AG09309 (cell line): ENCODE measurements at regions not wholly inside any gene's neighbourhood (a gene's known extent, or its start where the extent isn't known, plus 50 kb on each side); places are given as distances from the start of the nearest gene placed in this dataset.

Experiments
- DNase-seq: peaks from one replicate; pipeline ENCODE4 v3.0.0-alpha.2; 2010; ENCODE audit warnings: low read depth
- H3K4me3 ChIP-seq: 2 replicates; pipeline ENCODE4 v1.5.1; 2011; ENCODE audit warnings: mild to moderate bottlenecking, low read depth, low read length, moderate library complexity; ENCODE audit not compliant: control insufficient read depth
- TF ChIP-seq, protein P1 (sequence below): IDR thresholded peaks from 2 replicates; pipeline ENCODE4 v1.5.1; 2011; ENCODE audit warnings: mild to moderate bottlenecking, low read depth, low read length, inconsistent platforms; ENCODE audit not compliant: insufficient read depth, control insufficient read depth; ENCODE audit errors: missing control alignments

DNA sequence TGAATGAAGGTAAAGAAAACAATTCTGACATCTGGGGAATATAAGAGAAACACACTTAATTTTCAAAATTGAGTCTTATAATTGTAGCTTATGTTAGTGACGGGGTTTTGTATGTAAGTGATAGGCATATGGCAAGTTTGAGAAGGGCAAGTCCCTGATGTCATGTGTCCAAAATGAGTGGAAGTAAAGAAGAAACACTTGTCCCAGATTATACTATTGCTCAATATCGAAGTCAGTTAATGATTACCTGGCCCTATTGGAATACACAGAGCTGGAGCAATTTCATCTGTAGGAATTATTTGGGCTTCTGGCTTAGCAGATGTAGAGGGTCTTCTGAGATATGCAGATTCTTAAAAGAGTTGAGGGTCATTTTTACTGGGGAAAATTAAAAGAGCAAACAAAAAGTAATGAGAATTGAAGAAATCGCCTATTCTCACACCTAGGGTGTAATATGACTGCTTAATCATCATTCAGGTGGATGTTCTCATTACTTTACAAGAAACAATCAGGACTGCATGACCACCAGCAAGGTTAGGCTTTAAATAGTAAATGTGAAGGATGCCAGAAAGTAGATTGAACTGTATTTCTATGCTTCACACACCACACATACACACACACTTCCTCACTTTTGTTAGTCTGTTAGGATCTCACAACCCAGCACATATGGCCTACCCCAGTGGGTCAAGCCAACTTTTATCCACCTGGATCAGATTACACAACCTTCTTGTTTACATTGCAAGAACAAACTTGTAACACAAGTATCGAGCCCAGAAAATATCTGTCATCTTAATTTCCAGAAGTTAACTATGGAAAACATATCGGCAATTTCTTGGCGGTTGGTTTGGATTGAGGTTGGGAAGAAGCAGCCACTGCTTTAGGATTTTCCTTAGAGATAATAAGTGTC lies 183.3 kb upstream of the LRRC3B start:
- TF ChIP-seq, protein P1, sequence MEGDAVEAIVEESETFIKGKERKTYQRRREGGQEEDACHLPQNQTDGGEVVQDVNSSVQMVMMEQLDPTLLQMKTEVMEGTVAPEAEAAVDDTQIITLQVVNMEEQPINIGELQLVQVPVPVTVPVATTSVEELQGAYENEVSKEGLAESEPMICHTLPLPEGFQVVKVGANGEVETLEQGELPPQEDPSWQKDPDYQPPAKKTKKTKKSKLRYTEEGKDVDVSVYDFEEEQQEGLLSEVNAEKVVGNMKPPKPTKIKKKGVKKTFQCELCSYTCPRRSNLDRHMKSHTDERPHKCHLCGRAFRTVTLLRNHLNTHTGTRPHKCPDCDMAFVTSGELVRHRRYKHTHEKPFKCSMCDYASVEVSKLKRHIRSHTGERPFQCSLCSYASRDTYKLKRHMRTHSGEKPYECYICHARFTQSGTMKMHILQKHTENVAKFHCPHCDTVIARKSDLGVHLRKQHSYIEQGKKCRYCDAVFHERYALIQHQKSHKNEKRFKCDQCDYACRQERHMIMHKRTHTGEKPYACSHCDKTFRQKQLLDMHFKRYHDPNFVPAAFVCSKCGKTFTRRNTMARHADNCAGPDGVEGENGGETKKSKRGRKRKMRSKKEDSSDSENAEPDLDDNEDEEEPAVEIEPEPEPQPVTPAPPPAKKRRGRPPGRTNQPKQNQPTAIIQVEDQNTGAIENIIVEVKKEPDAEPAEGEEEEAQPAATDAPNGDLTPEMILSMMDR = no peak
- no peak overlapping the region for H3K4me3 ChIP-seq
- DNase-seq = no peak

DNA sequence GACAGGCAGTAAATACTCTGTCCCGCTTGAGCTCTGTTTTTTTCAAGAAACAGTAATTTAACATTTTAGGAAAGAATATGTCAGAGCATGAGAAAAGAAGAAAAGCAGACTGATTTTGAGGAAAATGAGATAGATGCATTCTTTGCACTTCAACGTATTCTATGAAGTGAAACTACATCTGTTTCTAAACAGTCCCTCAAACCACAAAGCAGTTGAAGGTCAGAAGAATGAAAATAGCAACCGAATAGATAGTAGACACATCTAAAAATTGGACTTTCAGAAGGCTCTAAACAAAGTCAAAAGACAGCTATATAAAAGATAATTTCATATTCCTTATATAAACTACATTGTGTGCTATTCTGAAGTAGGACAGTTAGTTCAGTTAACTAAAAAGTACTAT lies 172.6 kb upstream of the LRRC3B start:
- TF ChIP-seq, protein P1 = no peak
- H3K4me3 ChIP-seq = no peak overlapping the region
- no peak for DNase-seq

DNA sequence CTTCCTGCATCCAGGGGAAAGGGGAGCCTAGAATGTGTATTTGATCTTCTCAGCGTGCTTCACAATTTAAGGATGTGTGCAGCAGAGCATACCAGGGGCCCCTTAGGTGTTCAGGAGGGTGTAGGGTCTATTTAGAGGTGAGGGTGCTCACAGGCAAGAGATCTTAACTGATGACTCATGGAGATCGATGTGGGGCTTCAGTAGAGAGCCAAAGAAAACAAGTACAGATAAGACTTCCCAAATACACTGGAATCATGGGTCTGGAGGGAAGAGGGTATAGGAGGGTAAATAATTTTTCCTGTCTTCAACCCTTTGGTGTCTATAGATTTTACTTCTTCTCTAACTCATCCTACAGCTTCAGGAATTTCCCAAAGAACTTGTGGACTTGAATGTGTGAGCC lies 170.2 kb upstream of the LRRC3B start:
- no peak for DNase-seq
- no peak overlapping the region for H3K4me3 ChIP-seq
- TF ChIP-seq, protein P1 = no peak

DNA sequence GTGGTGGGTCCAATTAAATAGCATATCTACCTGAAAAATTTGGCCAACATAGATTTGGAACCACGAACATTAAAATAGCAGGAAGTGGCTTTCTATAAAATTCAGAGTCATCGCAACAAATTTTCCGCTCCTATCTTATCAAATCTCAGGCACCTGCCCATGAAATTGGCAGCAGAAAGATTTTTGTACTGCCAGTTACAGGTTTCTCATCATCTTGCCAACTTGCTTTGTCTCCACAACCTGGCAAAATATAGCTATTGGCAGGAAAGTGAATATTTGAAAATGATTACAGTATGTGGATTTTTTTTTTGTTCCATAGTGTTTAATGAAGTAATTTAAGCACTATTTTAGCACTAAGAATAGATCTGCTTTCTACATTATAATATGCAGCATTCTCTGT lies 161.6 kb upstream of the LRRC3B start:
- DNase-seq = no peak
- no peak overlapping the region for H3K4me3 ChIP-seq
- TF ChIP-seq, protein P1 = no peak

DNA sequence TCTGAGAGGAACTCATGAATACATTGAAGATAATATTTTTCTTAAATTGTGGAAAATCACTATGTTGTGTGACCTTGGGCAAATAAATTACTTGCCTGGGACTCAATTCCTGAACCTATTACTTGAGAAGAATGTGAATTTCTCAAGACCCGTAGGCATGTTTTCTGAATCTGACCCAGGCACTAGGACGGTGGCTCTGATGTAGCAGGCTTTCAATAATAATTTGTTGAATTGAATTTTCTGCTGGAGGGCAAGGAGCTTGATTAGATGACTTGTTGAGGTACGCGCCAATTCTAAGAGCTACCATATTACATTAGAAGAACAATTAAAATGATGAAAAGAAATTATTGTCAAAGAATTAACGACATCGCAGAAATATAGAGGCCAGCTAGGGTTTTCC lies 150.2 kb upstream of the LRRC3B start:
- TF ChIP-seq, protein P1 = no peak
- no peak for DNase-seq
- no peak overlapping the region for H3K4me3 ChIP-seq

DNA sequence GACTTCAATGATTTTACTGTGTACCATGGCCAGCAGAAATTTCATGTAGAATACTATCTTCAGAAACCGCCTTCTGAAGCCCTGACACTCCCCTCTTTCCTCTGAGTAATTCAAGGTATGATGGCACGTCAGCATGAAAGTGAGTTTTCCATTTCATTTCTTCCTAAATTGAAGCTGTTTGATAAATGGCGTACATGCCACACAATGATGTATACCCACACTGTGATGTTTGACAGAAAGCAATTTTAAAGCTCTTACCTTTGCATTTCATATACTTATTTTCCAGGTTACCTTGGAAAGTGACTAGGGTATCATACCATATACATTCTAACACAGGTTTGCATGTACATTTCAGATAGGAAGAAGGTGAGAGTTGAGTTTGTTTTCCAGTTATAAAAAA lies 147.9 kb upstream of the LRRC3B start:
- no peak overlapping the region for H3K4me3 ChIP-seq
- TF ChIP-seq, protein P1 = no peak
- DNase-seq = no peak
